SK-N-MC (cell line): ENCODE measurements at regions not wholly inside any gene's neighbourhood (a gene's known extent, or its start where the extent isn't known, plus 50 kb on each side); places are given as distances from the start of the nearest gene placed in this dataset.

Experiments used
- EZH2 ChIP-seq: fragments of 200-600 bp; sonication (generic); IDR thresholded peaks from one replicate; pipeline ENCODE4 v1.6.1; 2017; ENCODE audit warnings: antibody characterized with exemption
- FOXP2 ChIP-seq: optimal IDR thresholded peaks from 2 replicates; pipeline ENCODE3; 2011; ENCODE audit warnings: mild to moderate bottlenecking, moderate library complexity; ENCODE audit not compliant: insufficient read depth; ENCODE audit errors: extremely low read length, control extremely low read depth
- POLR2AphosphoS5 ChIP-seq: IDR thresholded peaks from 2 replicates; pipeline ENCODE4 v1.6.1; 2012; ENCODE audit warnings: mild to moderate bottlenecking, low read depth, low read length, borderline replicate concordance

DNA sequence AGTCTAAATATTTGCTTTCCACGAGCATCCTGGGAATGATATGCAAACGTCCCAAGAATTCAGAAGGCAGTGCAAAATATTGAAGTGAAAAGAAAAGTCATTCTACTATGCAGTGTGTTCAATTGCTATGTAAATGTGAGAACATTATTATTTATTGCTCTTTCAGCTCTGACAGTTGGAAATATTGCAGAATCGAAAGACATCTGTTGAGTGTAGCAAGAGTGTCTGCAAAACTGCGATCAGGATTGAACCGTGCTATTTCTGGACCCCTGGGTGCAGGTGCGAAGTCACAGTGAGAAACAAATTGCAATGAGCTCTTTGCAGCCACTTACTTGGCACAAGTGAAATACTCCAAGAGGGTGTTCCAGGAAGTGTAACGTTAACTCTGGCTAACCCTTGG lies 566.4 kb downstream of the AJAP1 start:
- TF ChIP-seq EZH2 (no peak), POLR2AphosphoS5 (no peak), FOXP2 (no peak)
